Astrocyte of the cerebellum (primary cell): ENCODE measurements at regions not wholly inside any gene's neighbourhood (a gene's known extent, or its start where the extent isn't known, plus 50 kb on each side); places are given as distances from the start of the nearest gene placed in this dataset.

ENCODE experiments used
- DNase-seq: peaks from one replicate; pipeline ENCODE4 v3.0.0-alpha.2; 2011; ENCODE audit warnings: low read depth
- H3K4me3 ChIP-seq: 2 replicates; pipeline ENCODE4 v1.5.1; 2011; ENCODE audit warnings: mild to moderate bottlenecking, low read depth, low read length, moderate library complexity
- in situ Hi-C: cut with HindIII; loops from 2 replicates; pipeline ENCODE4 v1.10.0; 2017; ENCODE audit warnings: low sequenced_read_pairs
- TF ChIP-seq, protein P1 (sequence below): IDR thresholded peaks from 2 replicates; pipeline ENCODE4 v1.5.1; 2012; ENCODE audit warnings: low read length, low read depth, moderate library complexity, mild to moderate bottlenecking; ENCODE audit errors: missing control alignments

DNA sequence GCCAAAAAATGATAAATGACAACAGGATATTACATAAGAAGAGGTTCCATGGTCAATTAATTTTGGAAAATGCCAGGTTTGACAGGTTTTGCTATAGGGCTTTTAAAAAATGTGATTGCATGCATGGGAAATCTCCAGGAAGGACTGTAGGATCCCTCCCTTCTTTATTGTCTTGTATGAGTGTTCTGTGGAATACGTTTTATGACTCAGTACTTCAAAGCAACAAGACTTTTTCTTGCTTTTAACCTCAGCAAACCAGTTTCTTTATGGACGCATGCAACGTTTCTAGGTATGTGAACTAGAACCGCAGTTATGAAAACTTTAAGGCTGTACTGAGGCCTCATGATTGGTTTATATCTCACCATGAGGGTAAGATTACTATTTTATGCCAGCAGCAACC is 76.6 kb upstream of the NTRK2 start:
- in situ Hi-C loops, result no loop called here
- TF ChIP-seq, protein P1, sequence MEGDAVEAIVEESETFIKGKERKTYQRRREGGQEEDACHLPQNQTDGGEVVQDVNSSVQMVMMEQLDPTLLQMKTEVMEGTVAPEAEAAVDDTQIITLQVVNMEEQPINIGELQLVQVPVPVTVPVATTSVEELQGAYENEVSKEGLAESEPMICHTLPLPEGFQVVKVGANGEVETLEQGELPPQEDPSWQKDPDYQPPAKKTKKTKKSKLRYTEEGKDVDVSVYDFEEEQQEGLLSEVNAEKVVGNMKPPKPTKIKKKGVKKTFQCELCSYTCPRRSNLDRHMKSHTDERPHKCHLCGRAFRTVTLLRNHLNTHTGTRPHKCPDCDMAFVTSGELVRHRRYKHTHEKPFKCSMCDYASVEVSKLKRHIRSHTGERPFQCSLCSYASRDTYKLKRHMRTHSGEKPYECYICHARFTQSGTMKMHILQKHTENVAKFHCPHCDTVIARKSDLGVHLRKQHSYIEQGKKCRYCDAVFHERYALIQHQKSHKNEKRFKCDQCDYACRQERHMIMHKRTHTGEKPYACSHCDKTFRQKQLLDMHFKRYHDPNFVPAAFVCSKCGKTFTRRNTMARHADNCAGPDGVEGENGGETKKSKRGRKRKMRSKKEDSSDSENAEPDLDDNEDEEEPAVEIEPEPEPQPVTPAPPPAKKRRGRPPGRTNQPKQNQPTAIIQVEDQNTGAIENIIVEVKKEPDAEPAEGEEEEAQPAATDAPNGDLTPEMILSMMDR, result no peak
- no peak overlapping the region for H3K4me3 ChIP-seq
- DNase-seq, result no peak

DNA sequence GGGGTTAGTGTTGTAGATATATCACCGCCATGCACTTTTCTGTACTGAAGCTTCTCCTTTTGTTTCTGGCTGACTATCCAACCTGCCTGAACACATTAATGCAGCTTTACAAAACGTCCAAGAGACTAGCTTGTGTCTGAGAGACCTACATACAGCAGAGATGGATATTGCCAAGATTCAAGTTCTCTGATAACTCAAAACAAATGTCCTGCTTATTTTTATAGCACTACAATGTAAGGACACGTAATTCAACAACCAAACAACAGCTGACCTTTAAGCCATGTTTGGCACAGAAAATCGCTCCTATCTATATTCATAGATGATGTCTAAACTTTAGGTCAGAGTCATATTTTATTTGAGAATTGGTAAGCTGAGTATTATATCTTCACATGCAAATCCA is 76.2 kb upstream of the NTRK2 start:
- H3K4me3 ChIP-seq, result no peak overlapping the region
- TF ChIP-seq, protein P1, result no peak
- in situ Hi-C loops, result no loop called here
- DNase-seq, result no peak

DNA sequence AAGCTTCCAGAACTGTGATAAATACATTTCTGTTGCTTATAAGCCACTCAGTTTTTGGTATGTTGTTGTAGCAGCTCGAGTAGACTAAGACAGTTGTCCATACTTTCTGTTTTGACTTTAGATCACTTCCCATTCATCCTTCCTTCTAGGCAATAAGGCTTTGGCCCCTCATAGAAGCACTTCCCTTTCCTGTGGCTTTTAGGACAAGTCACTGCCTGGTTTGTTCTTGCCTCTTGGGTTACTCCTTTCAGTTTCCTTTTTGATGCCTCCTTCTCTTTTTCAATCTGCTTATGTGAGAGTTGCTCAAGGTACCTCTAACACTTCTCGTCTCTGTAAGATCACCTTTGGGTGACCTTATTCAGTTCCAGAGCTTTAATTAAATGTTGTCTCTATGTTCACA is 72.4 kb upstream of the NTRK2 start:
- H3K4me3 ChIP-seq, result no peak overlapping the region
- TF ChIP-seq, protein P1, result no peak
- no peak for DNase-seq
- in situ Hi-C loops, result no loop called here

DNA sequence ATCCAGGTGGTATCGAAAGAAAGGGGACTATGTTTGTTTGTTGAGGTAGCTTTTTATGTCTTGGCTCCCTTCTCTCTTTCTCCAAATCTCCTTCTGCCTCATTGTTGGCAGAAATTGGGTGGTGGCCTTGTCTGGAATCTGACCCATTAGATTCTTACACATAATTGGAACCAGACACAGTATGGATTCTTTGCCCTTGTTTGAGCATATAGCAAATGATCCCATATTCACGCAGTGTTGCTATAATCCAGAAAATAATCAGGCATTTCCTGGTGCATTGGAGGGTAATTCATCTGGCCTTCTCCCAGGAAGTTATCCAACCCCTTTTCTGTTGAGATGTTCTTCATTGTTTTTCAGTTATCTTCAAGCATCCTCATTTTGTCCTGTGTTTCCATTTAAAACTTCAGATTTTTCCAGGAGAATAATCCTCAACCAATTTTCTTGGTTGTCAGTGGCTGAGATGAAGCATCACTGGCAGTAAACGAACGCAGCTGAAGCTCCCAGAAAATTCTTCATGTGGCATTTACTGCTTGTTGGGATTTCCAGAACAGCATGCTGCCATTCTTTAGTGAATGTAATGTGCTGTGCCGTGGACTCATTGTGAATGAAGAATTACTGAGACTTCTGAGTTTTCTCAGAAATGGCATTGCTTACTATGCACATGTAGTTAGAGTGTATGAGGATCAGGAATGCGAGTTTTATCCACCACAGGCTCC is 70.5 kb upstream of the NTRK2 start:
- in situ Hi-C loops, result no loop called here
- no peak for DNase-seq
- TF ChIP-seq, protein P1, result no peak
- H3K4me3 ChIP-seq, result no peak overlapping the region

DNA sequence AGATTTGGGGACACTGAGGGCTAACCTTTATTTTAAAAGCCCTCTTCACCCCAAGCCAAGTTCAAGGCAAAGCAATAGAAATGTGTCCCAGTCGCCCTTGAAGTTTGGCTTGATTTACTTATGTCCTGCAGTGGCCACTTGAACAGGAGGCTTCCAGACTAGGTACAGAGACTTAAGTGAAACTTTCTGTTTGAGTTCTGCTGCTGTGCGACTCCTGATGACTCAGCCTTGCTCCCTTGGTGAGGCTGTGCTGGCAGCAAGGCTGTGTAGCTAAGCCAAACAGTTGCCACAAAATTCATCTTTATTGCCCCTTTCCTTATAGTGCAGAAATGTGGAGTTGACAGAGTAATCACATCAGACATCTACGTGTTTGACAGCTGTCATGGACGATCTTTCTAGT is 68.8 kb upstream of the NTRK2 start:
- DNase-seq, result no peak
- TF ChIP-seq, protein P1, result no peak
- in situ Hi-C loops, result no loop called here
- H3K4me3 ChIP-seq, result no peak overlapping the region

DNA sequence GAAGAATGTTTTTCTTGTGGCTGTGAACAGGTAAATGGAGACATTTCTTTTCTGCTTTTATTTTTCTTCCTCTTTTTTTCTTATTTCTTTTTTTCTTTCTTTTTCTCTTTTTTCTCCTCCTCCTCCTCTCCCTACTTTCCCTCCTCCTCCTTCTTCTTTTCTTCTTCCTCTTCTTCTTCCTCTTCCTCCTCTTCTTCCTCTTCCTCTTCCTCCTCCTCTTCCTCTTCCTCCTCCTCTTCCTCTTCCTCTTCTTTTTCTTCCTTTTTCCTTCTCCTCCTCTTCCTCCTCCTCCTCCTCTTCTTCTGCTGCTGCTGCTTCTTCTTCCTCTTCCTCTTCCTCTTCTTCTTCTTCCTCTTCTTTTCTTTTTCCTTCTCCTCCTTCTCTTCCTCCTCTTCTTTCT is 65.3 kb upstream of the NTRK2 start:
- DNase-seq, result no peak
- in situ Hi-C loops, result no loop called here
- no peak overlapping the region for H3K4me3 ChIP-seq
- TF ChIP-seq, protein P1, result no peak
